Right lobe of liver (tissue), 4 donors: ENCODE measurements at regions not wholly inside any gene's neighbourhood (a gene's known extent, or its start where the extent isn't known, plus 50 kb on each side); places are given as distances from the start of the nearest gene placed in this dataset.

Source experiments
- CTCF ChIP-seq, 4 donors: fragments of 200-600 bp in 3 of 4; fragments of 450-650 bp in 1 of 4; IDR thresholded peaks; one replicate each; pipeline versions ENCODE4 v1.5.1 to v1.8.0; 2016 to 2022; ENCODE audit warnings: antibody characterized with exemption in 4 of 4, mild to moderate bottlenecking in 2 of 4
- POLR2A ChIP-seq: fragments of 450-650 bp; IDR thresholded peaks from one replicate; pipeline ENCODE4 v1.6.1; 2017; ENCODE audit warnings: antibody characterized with exemption, mild to moderate bottlenecking
- donor health status: DM: no; HTN: no; CAD: no.
- donor health status: DM: no; HTN: no; CAD: no.
- donor health status: DM: no; HTN: yes; CAD: no.

DNA sequence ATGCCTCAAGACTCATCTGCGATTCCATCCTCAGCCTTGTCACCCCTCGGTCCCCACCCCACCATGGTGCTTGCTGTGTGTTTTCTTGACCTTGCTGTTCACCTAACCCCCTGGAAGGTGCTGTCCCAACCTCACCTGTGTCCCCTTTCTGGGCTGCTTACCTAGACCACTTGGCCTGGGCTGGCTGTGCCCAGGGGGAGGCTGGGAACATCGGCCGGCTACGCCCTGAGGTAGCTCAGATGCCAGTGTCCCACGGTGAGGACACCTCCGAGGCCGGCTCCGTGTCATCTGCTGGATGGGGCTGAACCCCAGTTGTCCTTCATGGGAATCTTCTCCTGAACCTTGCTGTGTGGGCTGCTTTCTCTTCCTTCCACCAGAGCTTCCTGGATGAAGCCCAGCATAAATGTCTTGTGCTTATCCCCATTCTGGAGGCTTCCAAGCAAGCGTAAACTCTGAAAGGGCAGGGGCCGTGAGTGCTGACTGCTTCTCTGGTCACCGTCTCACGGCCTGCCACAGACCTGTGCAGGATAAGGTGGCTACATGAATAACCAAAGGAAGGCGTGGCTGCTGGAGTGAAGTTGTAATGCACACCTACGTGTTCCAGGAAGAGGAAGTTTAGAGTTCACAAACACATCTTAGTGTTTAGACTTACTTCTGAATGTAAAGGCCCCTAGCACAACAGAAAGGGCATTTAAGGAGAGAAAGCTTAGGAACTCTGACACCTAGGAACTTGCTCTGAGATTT, 724.3 kb downstream of the TBC1D22A start:
- no peak for TF ChIP-seq CTCF (IDR thresholded peaks at IDR 0.05)
- no peak for TF ChIP-seq POLR2A
